ENCODE measurements at regions not wholly inside any gene's neighbourhood (a gene's known extent, or its start where the extent isn't known, plus 50 kb on each side); places are given as distances from the start of the nearest gene placed in this dataset.

GRCh38 chr4:32135642-32136041 lies 1415.5 kb downstream of the PCDH7 start:
- H3K4me3 ChIP-seq (ENCODE audit: low read depth, low read length), result no peak overlapping the region
- H3K9me3 ChIP-seq, result no peaks in the 10 kb centered on the region
- POLR2A ChIA-PET, result no interaction called here
- Mint-ChIP-seq H3K27ac (ENCODE audit: unreplicated experiment) (no peak overlapping the region), H3K4me3 (ENCODE audit: unreplicated experiment) (no peak overlapping the region), H3K4me1 (ENCODE audit: low read depth, unreplicated experiment) (no peaks in the 10 kb centered on the region), H3K27me3 (ENCODE audit: insufficient read depth, unreplicated experiment) (no peaks in the 10 kb centered on the region), H3K36me3 (ENCODE audit: insufficient read depth, unreplicated experiment) (no peaks in the 10 kb centered on the region), H3K9me3 (ENCODE audit: unreplicated experiment) (no peaks in the 10 kb centered on the region)
- H3K4me1 ChIP-seq, result no peaks in the 10 kb centered on the region
- DNase-seq, result no peak
- H3K27me3 ChIP-seq (replicated peaks; ENCODE audit: control insufficient read depth, insufficient read depth, low read length), result no peaks in the 10 kb centered on the region
- H3K36me3 ChIP-seq (ENCODE audit: control insufficient read depth, insufficient read depth, low read length), result no peaks in the 10 kb centered on the region
- no peak for TF ChIP-seq CTCF (IDR thresholded peaks at IDR 0.05; ENCODE audit: insufficient read depth in 1 of 2, low read depth in 1 of 2, low read length in 1 of 2, severe bottlenecking in 1 of 2, unreplicated experiment in 1 of 2)
- CTCF ChIA-PET, result no interaction called here
- BruUV-seq (replicated peaks), result no TSS peak
- intact Hi-C loops (cut with micrococcal nuclease; ENCODE audit: unreplicated experiment), result no loop called here

DNA sequence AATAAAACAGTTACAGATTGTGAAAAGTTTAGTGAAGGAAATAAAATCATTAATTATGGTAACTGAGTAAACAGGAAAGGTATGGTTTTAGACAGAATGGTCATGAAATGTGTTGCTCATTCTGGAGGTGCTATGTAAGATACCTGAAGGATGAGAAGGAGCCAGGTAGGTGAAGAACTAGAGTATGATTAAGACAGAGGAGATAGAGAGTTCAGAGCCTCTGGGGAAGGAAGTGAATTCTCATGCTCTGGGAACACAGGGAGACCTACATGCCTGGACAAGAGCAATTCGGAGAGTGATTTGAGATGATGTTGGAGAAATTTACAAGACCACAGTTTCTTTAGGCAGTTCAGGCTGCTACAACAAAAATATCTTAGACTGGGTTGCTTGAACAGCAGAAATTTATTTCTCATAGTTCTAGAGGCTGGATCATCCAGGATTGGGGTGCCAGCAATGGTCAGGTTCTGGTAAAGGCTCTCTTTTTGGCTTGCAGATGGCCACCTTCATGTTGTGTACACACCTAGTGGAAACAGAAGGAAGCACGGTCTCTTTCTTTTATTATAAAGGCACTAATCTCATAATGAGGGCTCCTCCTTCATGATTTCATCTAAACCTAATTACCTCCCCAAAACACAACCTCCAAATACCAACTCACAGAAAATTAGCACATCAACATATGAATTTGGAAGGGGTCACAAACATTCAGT lies 1416.1 kb downstream of the PCDH7 start:
- H3K36me3 Mint-ChIP-seq (ENCODE audit: insufficient read depth, unreplicated experiment), result no peaks in the 10 kb centered on the region
- BruUV-seq (replicated peaks), result no TSS peak
- intact Hi-C loops (cut with micrococcal nuclease; ENCODE audit: unreplicated experiment), result no loop called here

DNA sequence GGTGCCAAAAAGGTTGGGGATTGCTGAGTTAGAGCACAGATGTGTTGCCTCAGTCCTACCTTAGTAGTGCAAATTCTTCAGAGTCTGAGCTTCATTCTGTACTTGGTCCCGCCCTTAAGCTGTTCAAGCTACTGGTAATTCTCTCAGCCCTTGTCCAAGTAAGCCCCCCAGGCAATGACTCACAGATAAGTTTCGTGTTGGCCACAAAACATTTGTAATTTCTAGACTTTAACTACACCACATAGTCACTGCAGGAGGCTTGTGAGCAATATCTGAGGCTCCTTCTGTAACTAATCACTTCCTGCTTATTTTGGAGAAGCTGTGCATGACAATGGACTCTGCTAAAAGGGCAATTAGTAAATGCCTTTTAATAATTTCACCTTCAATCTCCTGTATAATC lies 1420.5 kb downstream of the PCDH7 start:
- no peak overlapping the region for H3K27ac Mint-ChIP-seq (ENCODE audit: unreplicated experiment)
- H3K27me3 ChIP-seq (replicated peaks; ENCODE audit: control insufficient read depth, insufficient read depth, low read length), result no peaks in the 10 kb centered on the region
- no peaks in the 10 kb centered on the region for H3K9me3 Mint-ChIP-seq (ENCODE audit: unreplicated experiment)
- peaks cover 2% of the 10 kb centered on the region for H3K27me3 Mint-ChIP-seq (ENCODE audit: insufficient read depth, unreplicated experiment)
- H3K9me3 ChIP-seq, result no peaks in the 10 kb centered on the region
- H3K36me3 Mint-ChIP-seq (ENCODE audit: insufficient read depth, unreplicated experiment), result no peaks in the 10 kb centered on the region
- H3K4me1 Mint-ChIP-seq (ENCODE audit: low read depth, unreplicated experiment), result no peaks in the 10 kb centered on the region
- BruUV-seq (replicated peaks), result no TSS peak
- H3K4me3 ChIP-seq (ENCODE audit: low read depth, low read length), result no peak overlapping the region
- intact Hi-C loops (cut with micrococcal nuclease; ENCODE audit: unreplicated experiment), result no loop called here
- no peaks in the 10 kb centered on the region for H3K36me3 ChIP-seq (ENCODE audit: control insufficient read depth, insufficient read depth, low read length)
- TF ChIP-seq CTCF (IDR thresholded peaks at IDR 0.05; ENCODE audit: insufficient read depth in 1 of 2, low read depth in 1 of 2, low read length in 1 of 2, severe bottlenecking in 1 of 2, unreplicated experiment in 1 of 2), result no peak
- DNase-seq, result no peak
- ChIA-PET POLR2A (no interaction called here), CTCF (no interaction called here)
- no peak overlapping the region for H3K4me3 Mint-ChIP-seq (ENCODE audit: unreplicated experiment)
- no peaks in the 10 kb centered on the region for H3K4me1 ChIP-seq

More for the DNA sequence above, 1416.1 kb downstream of the PCDH7 start:
- POLR2A ChIA-PET, result no interaction called here
- Histone ChIP-seq H3K9me3 (no peaks in the 10 kb centered on the region), H3K36me3 (ENCODE audit: control insufficient read depth, insufficient read depth, low read length) (no peaks in the 10 kb centered on the region), H3K27me3 (replicated peaks; ENCODE audit: control insufficient read depth, insufficient read depth, low read length) (no peaks in the 10 kb centered on the region), H3K4me1 (no peaks in the 10 kb centered on the region), H3K4me3 (ENCODE audit: low read depth, low read length) (no peak overlapping the region)
- CTCF ChIA-PET, result no interaction called here
- Mint-ChIP-seq H3K27me3 (ENCODE audit: insufficient read depth, unreplicated experiment) (no peaks in the 10 kb centered on the region), H3K9me3 (ENCODE audit: unreplicated experiment) (no peaks in the 10 kb centered on the region), H3K27ac (ENCODE audit: unreplicated experiment) (no peak overlapping the region), H3K4me3 (ENCODE audit: unreplicated experiment) (no peak overlapping the region), H3K4me1 (ENCODE audit: low read depth, unreplicated experiment) (no peaks in the 10 kb centered on the region)
- DNase-seq, result no peak
- no peak for TF ChIP-seq CTCF (IDR thresholded peaks at IDR 0.05; ENCODE audit: insufficient read depth in 1 of 2, low read depth in 1 of 2, low read length in 1 of 2, severe bottlenecking in 1 of 2, unreplicated experiment in 1 of 2)

All from Caco-2 (cell line).